Keratinocyte (primary cell): ENCODE measurements at regions not wholly inside any gene's neighbourhood (a gene's known extent, or its start where the extent isn't known, plus 50 kb on each side); places are given as distances from the start of the nearest gene placed in this dataset.

Experiments
- EZH2 ChIP-seq: IDR thresholded peaks from one replicate; pipeline ENCODE4 v1.6.1; 2012; ENCODE audit warnings: inconsistent platforms, mild to moderate bottlenecking, low read length, moderate library complexity
- TF ChIP-seq, protein P1 (sequence below), 3 experiments: IDR thresholded peaks in 1 of 3; conservative IDR thresholded peaks in 1 of 3; optimal IDR thresholded peaks in 1 of 3; 2 replicates in 2 of 3; 3 replicates in 1 of 3; pipeline versions ENCODE3 to v1.5.1; 2011; ENCODE audit warnings: low read length in 3 of 3, mild to moderate bottlenecking in 3 of 3, moderate library complexity in 2 of 3, control low read depth in 1 of 3, inconsistent platforms in 1 of 3; ENCODE audit not compliant: insufficient read depth in 2 of 3; ENCODE audit errors: extremely low read depth in 1 of 3

DNA sequence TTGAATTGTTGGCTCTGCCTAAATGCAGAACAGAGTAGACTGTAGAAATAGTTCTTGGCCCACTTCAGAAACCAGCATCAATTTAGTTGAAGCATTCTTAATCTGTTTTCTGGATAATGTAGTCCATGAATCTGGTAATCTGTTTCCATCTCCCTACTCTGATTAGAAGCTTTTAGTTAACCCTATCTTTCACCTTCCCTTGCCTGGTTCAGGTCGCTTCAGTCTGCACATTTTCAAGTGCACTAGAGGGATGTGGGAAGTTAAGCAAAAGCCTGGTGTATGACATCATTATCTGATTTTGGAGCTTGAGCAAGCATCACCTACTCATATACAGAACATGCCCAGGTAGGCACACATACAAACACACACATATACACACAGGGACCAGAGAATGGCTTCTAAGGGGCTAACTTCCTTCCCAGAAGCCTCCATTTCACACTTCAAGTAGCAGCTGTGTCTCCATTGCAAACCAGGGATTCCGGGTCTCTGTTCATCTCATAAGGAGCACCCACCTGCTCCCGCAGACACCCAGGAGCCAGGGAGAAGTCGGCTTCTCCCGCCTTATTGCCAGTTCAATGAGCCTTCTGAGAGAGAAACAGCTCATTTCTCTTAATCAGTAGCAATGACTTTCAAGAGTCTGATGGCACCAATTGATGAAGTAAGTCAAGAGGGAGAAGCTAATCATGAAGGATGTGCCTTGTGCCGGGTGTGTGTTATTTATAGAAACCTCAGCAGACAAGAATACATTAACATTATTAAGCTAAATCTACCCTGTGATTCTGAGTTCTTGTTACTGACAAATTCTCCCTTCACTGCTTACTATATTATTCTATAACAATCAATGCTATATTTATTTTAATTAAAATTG lies 347.9 kb upstream of the STAC start:
- TF ChIP-seq EZH2, result no peak
- TF ChIP-seq, protein P1, sequence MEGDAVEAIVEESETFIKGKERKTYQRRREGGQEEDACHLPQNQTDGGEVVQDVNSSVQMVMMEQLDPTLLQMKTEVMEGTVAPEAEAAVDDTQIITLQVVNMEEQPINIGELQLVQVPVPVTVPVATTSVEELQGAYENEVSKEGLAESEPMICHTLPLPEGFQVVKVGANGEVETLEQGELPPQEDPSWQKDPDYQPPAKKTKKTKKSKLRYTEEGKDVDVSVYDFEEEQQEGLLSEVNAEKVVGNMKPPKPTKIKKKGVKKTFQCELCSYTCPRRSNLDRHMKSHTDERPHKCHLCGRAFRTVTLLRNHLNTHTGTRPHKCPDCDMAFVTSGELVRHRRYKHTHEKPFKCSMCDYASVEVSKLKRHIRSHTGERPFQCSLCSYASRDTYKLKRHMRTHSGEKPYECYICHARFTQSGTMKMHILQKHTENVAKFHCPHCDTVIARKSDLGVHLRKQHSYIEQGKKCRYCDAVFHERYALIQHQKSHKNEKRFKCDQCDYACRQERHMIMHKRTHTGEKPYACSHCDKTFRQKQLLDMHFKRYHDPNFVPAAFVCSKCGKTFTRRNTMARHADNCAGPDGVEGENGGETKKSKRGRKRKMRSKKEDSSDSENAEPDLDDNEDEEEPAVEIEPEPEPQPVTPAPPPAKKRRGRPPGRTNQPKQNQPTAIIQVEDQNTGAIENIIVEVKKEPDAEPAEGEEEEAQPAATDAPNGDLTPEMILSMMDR (optimal IDR thresholded peaks at IDR 0.05 in 1 of 3, IDR thresholded peaks at IDR 0.05 in 1 of 3, conservative IDR thresholded peaks at IDR 0.05 in 1 of 3; ENCODE audit: extremely low read depth in 1 of 3, insufficient read depth in 2 of 3, low read length in 3 of 3), result no peak
